ENCODE measurements at regions not wholly inside any gene's neighbourhood (a gene's known extent, or its start where the extent isn't known, plus 50 kb on each side); places are given as distances from the start of the nearest gene placed in this dataset.

GRCh38 chr20:24141111-24141510 is 152.5 kb upstream of the GGTLC1 start:
- H3K27ac Mint-ChIP-seq = no peak overlapping the region

DNA sequence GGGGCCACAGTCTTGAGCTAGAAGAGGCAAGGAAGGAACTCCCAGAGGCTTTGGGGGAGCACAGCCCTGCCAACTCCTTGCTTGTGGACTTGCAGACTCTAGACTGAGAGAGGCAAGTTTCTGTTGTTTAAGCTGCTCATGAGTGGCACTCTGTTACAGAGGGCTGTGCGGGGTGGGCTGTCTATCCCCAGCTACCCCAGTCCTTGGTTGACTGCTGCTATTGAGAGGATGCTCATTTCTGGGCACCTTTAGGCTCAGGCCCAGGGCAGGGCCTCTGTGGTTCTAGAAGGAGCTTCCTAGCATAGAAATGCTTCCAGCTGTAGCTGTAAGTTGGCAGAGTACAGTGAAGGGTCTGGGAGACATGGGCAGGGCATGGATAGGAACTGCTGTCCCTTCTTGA is 151.3 kb upstream of the GGTLC1 start:
- no peak overlapping the region for H3K27ac ChIP-seq (ENCODE audit: low read depth, low read length)
- no peak for DNase-seq

More at GRCh38 chr20:24141111-24141510, 152.5 kb upstream of the GGTLC1 start:
- H3K4me3 ChIP-seq (ENCODE audit: low read length) = no peak overlapping the region
- WGBS, 2 experiments (ENCODE audit: insufficient coverage in 1 of 2, insufficient read length in 1 of 2) = 88 to 100% methylated on average over 5 to 6 of the region's 6 CpGs
- no peak overlapping the region for H3K27ac ChIP-seq (ENCODE audit: low read depth, low read length)
- peaks cover 8% of the 10 kb centered on the region for H3K9me3 ChIP-seq (ENCODE audit: control insufficient read depth, low read length)
- Mint-ChIP-seq H3K9me3 (peaks cover 2% of the 10 kb centered on the region), H3K4me3 (no peak overlapping the region), H3K36me3 (ENCODE audit: low read depth) (no peaks in the 10 kb centered on the region), H3K27me3 (ENCODE audit: insufficient read depth) (peaks cover 4% of the 10 kb centered on the region), H3K4me1 (peaks cover 2% of the 10 kb centered on the region)
- no peak for DNase-seq
- no peaks in the 10 kb centered on the region for H3K36me3 ChIP-seq (ENCODE audit: control insufficient read depth, insufficient read depth, low read length)
- TF ChIP-seq, protein P1, sequence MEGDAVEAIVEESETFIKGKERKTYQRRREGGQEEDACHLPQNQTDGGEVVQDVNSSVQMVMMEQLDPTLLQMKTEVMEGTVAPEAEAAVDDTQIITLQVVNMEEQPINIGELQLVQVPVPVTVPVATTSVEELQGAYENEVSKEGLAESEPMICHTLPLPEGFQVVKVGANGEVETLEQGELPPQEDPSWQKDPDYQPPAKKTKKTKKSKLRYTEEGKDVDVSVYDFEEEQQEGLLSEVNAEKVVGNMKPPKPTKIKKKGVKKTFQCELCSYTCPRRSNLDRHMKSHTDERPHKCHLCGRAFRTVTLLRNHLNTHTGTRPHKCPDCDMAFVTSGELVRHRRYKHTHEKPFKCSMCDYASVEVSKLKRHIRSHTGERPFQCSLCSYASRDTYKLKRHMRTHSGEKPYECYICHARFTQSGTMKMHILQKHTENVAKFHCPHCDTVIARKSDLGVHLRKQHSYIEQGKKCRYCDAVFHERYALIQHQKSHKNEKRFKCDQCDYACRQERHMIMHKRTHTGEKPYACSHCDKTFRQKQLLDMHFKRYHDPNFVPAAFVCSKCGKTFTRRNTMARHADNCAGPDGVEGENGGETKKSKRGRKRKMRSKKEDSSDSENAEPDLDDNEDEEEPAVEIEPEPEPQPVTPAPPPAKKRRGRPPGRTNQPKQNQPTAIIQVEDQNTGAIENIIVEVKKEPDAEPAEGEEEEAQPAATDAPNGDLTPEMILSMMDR (conservative IDR thresholded peaks at IDR 0.05) = no peak
- no peaks in the 10 kb centered on the region for H3K27me3 ChIP-seq (ENCODE audit: control insufficient read depth, insufficient read depth, low read length, poor library complexity, severe bottlenecking)
- no peak overlapping the region for H3K9ac ChIP-seq (ENCODE audit: extremely low read depth, low read length, poor library complexity, severe bottlenecking)
- no peaks in the 10 kb centered on the region for H3K4me1 ChIP-seq (ENCODE audit: control insufficient read depth, insufficient read depth, low read length)

GRCh38 chr20:24138951-24139350 is 150.4 kb upstream of the GGTLC1 start:
- Mint-ChIP-seq H3K4me3 (no peak overlapping the region), H3K27ac (no peak overlapping the region), H3K4me1 (peaks cover 2% of the 10 kb centered on the region), H3K9me3 (peaks cover 2% of the 10 kb centered on the region), H3K27me3 (ENCODE audit: insufficient read depth) (peaks cover 2% of the 10 kb centered on the region), H3K36me3 (ENCODE audit: low read depth) (no peaks in the 10 kb centered on the region)
- H3K4me1 ChIP-seq (ENCODE audit: control insufficient read depth, insufficient read depth, low read length) = no peaks in the 10 kb centered on the region
- H3K9ac ChIP-seq (ENCODE audit: extremely low read depth, low read length, poor library complexity, severe bottlenecking) = no peak overlapping the region
- no peak overlapping the region for H3K4me3 ChIP-seq (ENCODE audit: low read length)
- no peak overlapping the region for H3K27ac ChIP-seq (ENCODE audit: low read depth, low read length)
- H3K9me3 ChIP-seq (ENCODE audit: control insufficient read depth, low read length) = peaks cover 8% of the 10 kb centered on the region
- H3K36me3 ChIP-seq (ENCODE audit: control insufficient read depth, insufficient read depth, low read length) = no peaks in the 10 kb centered on the region
- H3K27me3 ChIP-seq (ENCODE audit: control insufficient read depth, insufficient read depth, low read length, poor library complexity, severe bottlenecking) = no peaks in the 10 kb centered on the region
- TF ChIP-seq, protein P1 (conservative IDR thresholded peaks at IDR 0.05) = no peak
- 91% methylated on average over 1 to 2 of the region's 2 CpGs for WGBS, 2 experiments (ENCODE audit: insufficient coverage in 1 of 2, insufficient read length in 1 of 2)
- DNase-seq = no peak

More for the DNA sequence above, 151.3 kb upstream of the GGTLC1 start:
- Histone ChIP-seq H3K4me3 (ENCODE audit: low read length) (no peak overlapping the region), H3K36me3 (ENCODE audit: control insufficient read depth, insufficient read depth, low read length) (no peaks in the 10 kb centered on the region), H3K9ac (ENCODE audit: extremely low read depth, low read length, poor library complexity, severe bottlenecking) (no peak overlapping the region), H3K9me3 (ENCODE audit: control insufficient read depth, low read length) (peaks cover 8% of the 10 kb centered on the region), H3K4me1 (ENCODE audit: control insufficient read depth, insufficient read depth, low read length) (no peaks in the 10 kb centered on the region), H3K27me3 (ENCODE audit: control insufficient read depth, insufficient read depth, low read length, poor library complexity, severe bottlenecking) (no peaks in the 10 kb centered on the region)
- Mint-ChIP-seq H3K4me1 (peaks cover 2% of the 10 kb centered on the region), H3K27ac (no peak overlapping the region), H3K4me3 (no peak overlapping the region), H3K9me3 (peaks cover 2% of the 10 kb centered on the region), H3K27me3 (ENCODE audit: insufficient read depth) (peaks cover 2% of the 10 kb centered on the region), H3K36me3 (ENCODE audit: low read depth) (no peaks in the 10 kb centered on the region)
- TF ChIP-seq, protein P1 (conservative IDR thresholded peaks at IDR 0.05) = no peak
- 75 to 97% methylated on average over 1 of the region's 1 CpG for WGBS, 2 experiments (ENCODE audit: insufficient coverage in 1 of 2, insufficient read length in 1 of 2)
